Muscle layer of duodenum (tissue), 2 donors: ENCODE measurements at regions not wholly inside any gene's neighbourhood (a gene's known extent, or its start where the extent isn't known, plus 50 kb on each side); places are given as distances from the start of the nearest gene placed in this dataset.
"Not testable (repeated sequence)": the region's sequence is repeated elsewhere in the genome, so short reads cannot be mapped to it uniquely, and the experiment has no call there.

Source experiments
- H3K27ac ChIP-seq: one replicate; pipeline ENCODE4 v1.7.0; 2013; ENCODE audit warnings: mild to moderate bottlenecking, low read length
- H3K27me3 ChIP-seq: one replicate; pipeline ENCODE4 v1.7.0; 2013; ENCODE audit warnings: low read depth, mild to moderate bottlenecking, control low read depth, low read length
- H3K36me3 ChIP-seq, 2 donors: one replicate each; pipeline ENCODE4 v1.7.0; 2013; ENCODE audit warnings: low read length in 2 of 2, control low read depth in 1 of 2, mild to moderate bottlenecking in 1 of 2; ENCODE audit not compliant: insufficient read depth in 2 of 2, control insufficient read depth in 1 of 2
- H3K4me1 ChIP-seq, 2 donors: one replicate each; pipeline ENCODE4 v1.7.0; 2013; ENCODE audit warnings: low read length in 2 of 2, mild to moderate bottlenecking in 2 of 2, control low read depth in 1 of 2, moderate library complexity in 1 of 2; ENCODE audit not compliant: insufficient read depth in 2 of 2, control insufficient read depth in 1 of 2
- H3K4me3 ChIP-seq, 2 donors: one replicate each; pipeline ENCODE4 v1.7.0; 2013; ENCODE audit warnings: low read length in 2 of 2, low read depth in 1 of 2, mild to moderate bottlenecking in 1 of 2
- H3K9me3 ChIP-seq, 2 donors: one replicate each; pipeline ENCODE4 v1.7.0; 2013; ENCODE audit warnings: low read length in 2 of 2, control low read depth in 1 of 2, mild to moderate bottlenecking in 1 of 2; ENCODE audit not compliant: control insufficient read depth in 1 of 2
- donor health status: healthy.

DNA sequence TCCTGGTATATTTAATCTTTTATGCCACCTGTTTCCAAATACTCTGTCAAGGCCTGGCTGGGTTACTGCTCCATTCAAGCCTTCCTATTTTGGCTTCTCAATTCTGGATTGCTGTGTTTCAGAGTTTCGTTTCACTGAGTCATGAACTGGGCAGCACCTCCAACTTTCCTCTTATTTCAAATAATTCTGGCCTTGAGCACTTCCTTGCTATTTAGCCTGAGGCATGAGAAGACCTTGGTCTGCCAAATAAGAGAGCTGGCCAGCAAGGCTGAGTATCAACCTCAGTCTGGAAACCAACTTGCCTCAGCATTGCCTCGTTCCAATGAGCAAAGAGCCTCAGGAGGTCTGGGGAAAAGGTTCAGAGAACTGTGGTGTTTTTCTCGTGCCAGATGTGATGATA, 66.6 kb downstream of the TNFAIP3 start:
- no peaks in the 10 kb centered on the region for H3K36me3 ChIP-seq
- H3K4me3 ChIP-seq = no peak overlapping the region
- H3K4me1 ChIP-seq = no peaks in the 10 kb centered on the region
- H3K27ac ChIP-seq = no peak overlapping the region
- peaks cover 0 to 1% of the 10 kb centered on the region in 2 donors for H3K9me3 ChIP-seq
- no peaks in the 10 kb centered on the region for H3K27me3 ChIP-seq

DNA sequence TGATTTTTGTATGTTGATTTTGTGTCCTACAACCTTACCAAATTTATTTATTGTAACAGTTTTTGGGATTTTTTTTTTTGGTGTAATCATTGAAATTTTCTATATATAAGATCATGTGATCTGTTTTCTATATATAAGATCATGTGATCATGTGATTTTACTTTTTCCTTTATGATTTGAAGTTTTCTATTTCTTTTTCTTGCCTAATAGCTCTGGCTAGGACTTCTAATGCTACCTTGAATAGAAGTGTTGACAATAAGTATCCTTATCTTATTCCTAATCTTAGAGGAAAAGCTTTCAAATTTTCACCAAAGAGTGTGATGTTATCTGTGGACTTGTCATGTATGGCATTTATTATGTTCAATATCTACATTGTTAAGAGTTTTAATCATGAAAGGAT, 69.7 kb downstream of the TNFAIP3 start:
- no peak overlapping the region for H3K27ac ChIP-seq
- H3K36me3 ChIP-seq = no peaks in the 10 kb centered on the region
- H3K27me3 ChIP-seq = no peaks in the 10 kb centered on the region
- H3K4me1 ChIP-seq = no peaks in the 10 kb centered on the region
- H3K9me3 ChIP-seq = peaks cover 0 to 4% of the 10 kb centered on the region in 2 donors
- no peak overlapping the region for H3K4me3 ChIP-seq

DNA sequence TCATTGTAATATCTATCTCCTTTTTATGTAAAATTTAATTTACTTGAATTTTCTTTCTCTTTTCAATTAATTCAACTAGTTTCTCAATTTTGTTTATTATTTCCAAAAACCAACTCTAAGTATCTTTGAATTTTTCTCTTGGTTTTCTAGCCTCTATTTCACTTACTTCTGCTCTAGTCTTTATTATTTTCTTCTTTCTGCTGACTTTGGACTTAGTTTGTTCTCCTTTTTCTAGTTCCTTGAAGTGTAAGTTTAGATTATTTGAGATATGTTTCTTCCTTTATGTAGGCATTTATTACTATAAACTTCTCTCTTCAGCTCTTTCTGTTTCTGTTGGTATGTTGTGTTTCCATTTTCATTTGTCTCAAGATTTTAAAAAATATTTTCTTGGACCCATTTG, 70.8 kb downstream of the TNFAIP3 start:
- H3K9me3 ChIP-seq = peaks cover 0 to 4% of the 10 kb centered on the region in 2 donors
- no peak overlapping the region for H3K27ac ChIP-seq
- no peaks in the 10 kb centered on the region for H3K36me3 ChIP-seq
- no peak overlapping the region for H3K4me3 ChIP-seq
- no peaks in the 10 kb centered on the region for H3K27me3 ChIP-seq
- no peaks in the 10 kb centered on the region for H3K4me1 ChIP-seq

DNA sequence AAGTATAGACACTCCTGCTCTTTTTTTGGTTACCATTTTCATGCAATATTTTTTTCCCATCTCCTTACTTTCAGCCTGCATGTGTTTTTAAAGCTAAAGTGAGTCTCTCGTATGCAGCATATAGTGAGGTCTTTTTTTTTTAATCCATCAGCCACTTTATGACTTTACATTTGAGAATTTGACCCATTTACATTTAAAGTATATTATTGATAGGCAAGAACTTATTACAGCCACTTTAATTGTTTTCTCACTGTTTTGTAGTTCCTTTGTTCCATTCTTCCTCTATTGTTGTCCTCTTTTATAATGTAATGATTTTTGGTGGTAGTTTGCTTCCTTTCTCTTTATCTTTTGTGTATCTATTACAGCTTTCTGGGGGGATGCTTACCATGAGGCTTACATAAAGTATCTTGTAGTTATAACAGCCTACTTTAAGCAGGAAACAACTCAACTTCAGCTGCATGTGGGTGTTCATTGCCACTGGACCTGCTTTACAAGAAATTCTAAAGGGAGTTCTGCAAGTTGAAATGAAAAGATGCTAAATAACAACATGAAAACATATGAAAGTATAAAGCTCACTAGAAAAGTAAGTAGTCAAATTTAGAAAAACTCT, 71.8 kb downstream of the TNFAIP3 start:
- Histone ChIP-seq H3K27ac (no peak overlapping the region), H3K27me3 (no peaks in the 10 kb centered on the region), H3K9me3 (peaks cover 0 to 4% of the 10 kb centered on the region in 2 donors)

DNA sequence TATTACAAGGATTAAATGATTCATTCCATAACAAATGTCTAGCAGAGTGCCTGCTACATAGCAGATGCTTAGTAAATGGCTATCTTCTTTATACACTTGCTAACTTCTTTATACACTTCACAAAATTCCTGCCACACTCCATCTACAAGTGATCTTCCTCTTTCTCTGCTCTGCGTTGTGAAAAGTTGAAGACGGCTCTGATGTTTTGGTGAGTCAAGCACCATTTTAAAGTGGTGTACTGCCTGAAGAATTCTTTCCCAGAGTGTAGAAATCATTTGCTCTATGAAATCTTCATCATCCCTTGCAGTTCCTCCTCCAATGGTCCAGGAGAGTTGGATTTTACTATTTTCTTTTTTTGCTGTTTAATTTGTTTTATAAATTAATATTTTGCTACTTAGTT, 74.9 kb downstream of the TNFAIP3 start:
- no peak overlapping the region for H3K4me3 ChIP-seq
- no peaks in the 10 kb centered on the region for H3K4me1 ChIP-seq
- H3K27me3 ChIP-seq = no peaks in the 10 kb centered on the region
- H3K36me3 ChIP-seq = no peaks in the 10 kb centered on the region
- H3K27ac ChIP-seq = no peak overlapping the region
- H3K9me3 ChIP-seq = peaks cover 0 to 4% of the 10 kb centered on the region in 2 donors

More for the DNA sequence above, 71.8 kb downstream of the TNFAIP3 start:
- no peaks in the 10 kb centered on the region for H3K36me3 ChIP-seq
- H3K4me3 ChIP-seq = no peak overlapping the region
- no peaks in the 10 kb centered on the region for H3K4me1 ChIP-seq

DNA sequence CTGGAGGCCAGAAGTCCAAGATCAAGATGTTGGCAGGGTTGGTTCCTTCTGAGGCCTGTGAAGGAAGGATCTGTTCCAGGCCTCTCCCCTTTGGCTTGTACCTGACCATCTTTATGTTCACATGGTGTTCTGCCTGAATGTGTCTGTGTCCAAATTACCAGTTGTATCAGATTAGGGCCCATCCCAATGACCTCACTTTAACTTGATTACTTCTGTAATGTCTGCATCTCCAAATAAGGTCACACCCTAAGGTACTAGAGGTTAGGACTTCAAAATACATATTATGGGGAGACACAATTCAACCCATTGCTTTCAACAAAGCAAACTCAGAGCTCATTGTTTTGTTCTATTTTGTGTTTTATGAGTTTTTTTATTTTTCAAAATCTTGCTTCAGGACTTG, 75.7 kb downstream of the TNFAIP3 start:
- H3K36me3 ChIP-seq = no peaks in the 10 kb centered on the region
- H3K9me3 ChIP-seq = peaks cover 0 to 4% of the 10 kb centered on the region in 2 donors
- no peak overlapping the region for H3K27ac ChIP-seq
- no peaks in the 10 kb centered on the region for H3K27me3 ChIP-seq
- H3K4me3 ChIP-seq = no peak overlapping the region
- no peaks in the 10 kb centered on the region for H3K4me1 ChIP-seq

DNA sequence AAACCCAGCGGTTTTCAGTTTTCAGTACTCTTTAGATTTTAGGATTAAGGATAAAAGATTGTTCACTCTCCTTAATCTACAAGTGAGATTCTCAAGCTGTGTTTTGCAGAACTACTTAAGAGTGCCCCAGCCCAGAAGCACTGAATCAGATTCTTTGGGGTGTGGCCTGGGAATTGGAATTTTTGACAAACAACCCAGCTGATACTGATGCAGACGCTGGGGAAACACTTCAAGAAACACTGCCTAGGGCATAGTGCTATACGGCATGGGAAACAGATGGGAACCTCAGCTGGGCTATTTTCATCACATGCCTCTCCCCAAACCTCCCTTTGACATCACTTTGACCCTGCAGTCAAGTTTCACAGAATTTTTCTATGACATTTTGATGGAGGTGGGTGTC, 77.3 kb downstream of the TNFAIP3 start:
- not testable (repeated sequence) for H3K4me3 ChIP-seq, H3K36me3 ChIP-seq, H3K27ac ChIP-seq, H3K9me3 ChIP-seq, H3K27me3 ChIP-seq, H3K4me1 ChIP-seq

DNA sequence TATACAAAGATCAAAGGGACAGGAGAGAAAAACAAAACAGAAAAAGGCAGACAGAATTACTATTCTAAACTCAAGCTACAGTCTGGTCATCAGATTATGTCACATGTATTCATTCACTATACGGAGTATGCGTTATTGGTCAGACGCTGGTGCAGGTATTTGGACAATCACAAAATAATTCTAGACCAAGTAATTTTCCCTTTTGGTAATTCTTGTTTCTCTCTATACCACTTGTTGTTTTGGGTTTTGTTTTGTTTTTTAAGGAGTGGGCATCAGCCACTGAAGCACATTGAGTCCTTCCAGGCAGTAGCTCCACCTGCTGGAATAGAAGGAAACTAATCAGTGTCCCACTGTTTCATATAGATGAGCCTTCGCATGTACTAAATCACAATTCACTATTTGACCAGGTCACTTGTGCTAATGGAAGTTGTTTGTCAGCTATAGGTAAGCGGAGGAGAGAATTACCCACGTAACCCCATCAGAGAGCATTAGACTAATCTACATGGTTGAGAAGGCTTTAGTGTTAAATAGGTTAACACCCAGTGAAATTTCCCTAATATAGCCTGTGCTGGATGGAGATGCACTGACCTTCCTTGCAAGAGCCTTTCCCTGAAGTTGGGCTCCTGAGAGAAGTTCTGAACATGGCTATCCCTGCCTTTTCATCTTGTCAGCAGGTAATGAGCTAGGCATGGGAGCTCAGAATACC, 77.9 kb downstream of the TNFAIP3 start:
- no peak overlapping the region for H3K27ac ChIP-seq

DNA sequence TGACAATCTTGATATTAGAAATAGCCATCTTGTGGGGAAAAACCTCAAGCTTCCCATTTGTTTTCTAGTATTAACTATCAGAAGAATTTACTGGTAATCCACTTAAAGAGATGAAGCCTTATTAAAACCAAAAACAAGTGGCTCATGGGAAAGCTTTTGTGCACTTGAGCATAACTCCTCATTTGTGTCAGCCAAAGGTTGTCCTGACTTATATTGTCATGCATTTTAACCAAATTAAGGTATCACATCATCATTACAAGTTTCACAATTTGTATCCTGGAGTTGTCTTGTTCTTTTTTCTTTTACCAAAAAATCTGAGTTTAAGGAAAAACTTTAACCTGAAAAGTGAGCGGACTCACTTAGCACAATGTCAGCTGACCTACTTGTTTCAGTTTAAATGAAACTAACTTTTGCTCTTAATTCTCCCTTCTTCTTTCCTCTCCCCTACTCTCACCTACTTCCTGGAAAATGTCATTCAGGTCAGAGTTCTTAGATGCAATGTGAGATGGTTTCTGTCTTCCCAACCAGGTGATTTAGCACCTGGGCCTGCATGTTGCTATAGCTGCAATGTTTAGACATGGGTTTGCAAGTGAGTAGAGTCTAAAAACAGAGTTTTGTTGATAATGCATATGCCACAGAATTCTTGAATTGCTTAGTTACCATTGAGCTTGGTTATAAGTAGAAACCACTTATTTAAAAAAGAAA, 82.8 kb downstream of the TNFAIP3 start:
- no peaks in the 10 kb centered on the region for H3K36me3 ChIP-seq
- H3K4me3 ChIP-seq = no peak overlapping the region
- H3K27me3 ChIP-seq = no peaks in the 10 kb centered on the region
- H3K4me1 ChIP-seq = no peaks in the 10 kb centered on the region
- no peak overlapping the region for H3K27ac ChIP-seq
- no peaks in the 10 kb centered on the region for H3K9me3 ChIP-seq

More for the DNA sequence above, 77.9 kb downstream of the TNFAIP3 start:
- H3K36me3 ChIP-seq = no peaks in the 10 kb centered on the region
- no peaks in the 10 kb centered on the region for H3K9me3 ChIP-seq
- H3K27me3 ChIP-seq = no peaks in the 10 kb centered on the region
- no peak overlapping the region for H3K4me3 ChIP-seq
- no peaks in the 10 kb centered on the region for H3K4me1 ChIP-seq

DNA sequence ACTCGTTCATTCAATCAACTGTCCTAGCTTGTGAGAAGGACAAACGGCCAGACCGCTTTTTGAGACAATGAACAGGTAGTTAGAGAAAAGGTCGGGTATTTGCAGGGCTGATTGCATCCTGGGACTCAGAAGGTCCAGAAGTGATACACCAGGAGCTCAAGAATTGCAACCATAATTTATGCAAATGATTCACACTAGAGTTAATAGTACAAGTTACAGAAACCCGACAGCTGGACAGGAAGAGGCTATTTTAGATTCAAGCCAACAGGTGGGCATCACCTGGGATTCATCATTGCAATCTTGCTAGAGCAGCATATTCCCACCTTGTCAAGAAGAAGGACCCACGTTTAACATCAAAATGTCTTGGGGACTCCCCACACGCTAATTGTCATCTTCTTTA, 83.5 kb downstream of the TNFAIP3 start:
- no peak overlapping the region for H3K27ac ChIP-seq
- H3K4me3 ChIP-seq = no peak overlapping the region
- H3K9me3 ChIP-seq = no peaks in the 10 kb centered on the region
- no peaks in the 10 kb centered on the region for H3K4me1 ChIP-seq
- H3K36me3 ChIP-seq = no peaks in the 10 kb centered on the region
- H3K27me3 ChIP-seq = no peaks in the 10 kb centered on the region

DNA sequence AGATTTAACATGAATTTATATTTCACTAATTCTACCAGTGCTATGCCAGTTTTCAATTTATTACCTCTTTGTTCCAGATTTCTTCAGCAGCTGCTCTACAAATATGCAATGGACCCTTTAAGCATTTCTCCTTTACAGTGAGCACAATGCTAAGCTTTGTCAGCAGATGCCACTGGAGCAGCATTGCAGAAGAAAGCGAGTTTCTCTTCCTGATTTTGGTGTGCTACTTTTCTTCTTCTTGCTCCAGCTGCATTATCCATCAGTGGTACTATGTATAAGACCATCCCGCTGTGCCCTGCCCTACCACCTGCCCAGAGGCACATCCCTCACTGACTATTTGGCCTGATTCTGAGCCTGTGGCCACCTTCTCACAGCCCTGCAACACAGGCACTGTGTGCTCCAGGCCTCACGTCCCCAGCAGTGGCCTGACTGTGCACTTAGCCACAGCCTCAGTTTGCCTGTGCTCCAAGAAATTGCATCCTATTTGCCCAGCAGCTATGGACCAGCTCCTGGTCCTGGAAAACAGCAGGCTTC, 84.1 kb downstream of the TNFAIP3 start:
- Histone ChIP-seq H3K36me3 (no peaks in the 10 kb centered on the region), H3K4me1 (no peaks in the 10 kb centered on the region), H3K27me3 (no peaks in the 10 kb centered on the region), H3K4me3 (no peak overlapping the region), H3K9me3 (no peaks in the 10 kb centered on the region), H3K27ac (no peak overlapping the region)
